H7 (cell line): ENCODE measurements at regions not wholly inside any gene's neighbourhood (a gene's known extent, or its start where the extent isn't known, plus 50 kb on each side); places are given as distances from the start of the nearest gene placed in this dataset.
"Not testable (repeated sequence)": the region's sequence is repeated elsewhere in the genome, so short reads cannot be mapped to it uniquely, and the experiment has no call there.

Experiments
- DNase-seq: peaks from one replicate; pipeline ENCODE4 v3.0.0; 2012
- H3K27me3 ChIP-seq: 2 replicates; pipeline ENCODE4 v1.6.0; 2011; ENCODE audit warnings: mild to moderate bottlenecking, low read length; ENCODE audit not compliant: control insufficient read depth, insufficient read depth
- H3K36me3 ChIP-seq: replicated peaks from 2 replicates; pipeline ENCODE4 v1.5.1; 2011; ENCODE audit warnings: low read length; ENCODE audit not compliant: control insufficient read depth, insufficient read depth
- H3K4me3 ChIP-seq: 2 replicates; pipeline ENCODE4 v1.5.1; 2011; ENCODE audit warnings: low read depth, mild to moderate bottlenecking, control low read depth, low read length, moderate library complexity; ENCODE audit not compliant: insufficient read depth

GRCh38 chr2:134052173-134052572 is 201.7 kb upstream of the MGAT5 start:
- H3K36me3 ChIP-seq = no peaks in the 10 kb centered on the region
- H3K4me3 ChIP-seq = no peak overlapping the region
- H3K27me3 ChIP-seq = no peaks in the 10 kb centered on the region
- DNase-seq = no peak

- DNase-seq = no peak
- H3K4me3 ChIP-seq = no peak overlapping the region
- no peaks in the 10 kb centered on the region for H3K36me3 ChIP-seq
- no peaks in the 10 kb centered on the region for H3K27me3 ChIP-seq
Observed at GRCh38 chr2:134056173-134056572, 197.7 kb upstream of the MGAT5 start.

GRCh38 chr2:134061066-134061465 is 192.8 kb upstream of the MGAT5 start:
- H3K27me3 ChIP-seq, H3K4me3 ChIP-seq, H3K36me3 ChIP-seq, DNase-seq: not testable (repeated sequence)

GRCh38 chr2:134062235-134062634 is 191.6 kb upstream of the MGAT5 start:
- not testable (repeated sequence) for H3K27me3 ChIP-seq, H3K36me3 ChIP-seq, DNase-seq, H3K4me3 ChIP-seq

- not testable (repeated sequence) for H3K27me3 ChIP-seq, DNase-seq, H3K4me3 ChIP-seq
Observed at GRCh38 chr2:134063916-134064315, 190.0 kb upstream of the MGAT5 start.

GRCh38 chr2:134070281-134070741 is 183.6 kb upstream of the MGAT5 start:
- Histone ChIP-seq H3K4me3 (no peak overlapping the region), H3K36me3 (no peaks in the 10 kb centered on the region), H3K27me3 (no peaks in the 10 kb centered on the region)
- DNase-seq = no peak

More at GRCh38 chr2:134063916-134064315, 190.0 kb upstream of the MGAT5 start:
- H3K36me3 ChIP-seq = not testable (repeated sequence)

GRCh38 chr2:134072341-134072740 is 181.5 kb upstream of the MGAT5 start:
- DNase-seq = no peak
- H3K36me3 ChIP-seq = no peaks in the 10 kb centered on the region
- H3K27me3 ChIP-seq = no peaks in the 10 kb centered on the region
- H3K4me3 ChIP-seq = no peak overlapping the region

GRCh38 chr2:134073023-134073422 is 180.8 kb upstream of the MGAT5 start:
- no peaks in the 10 kb centered on the region for H3K27me3 ChIP-seq
- H3K4me3 ChIP-seq = no peak overlapping the region
- no peaks in the 10 kb centered on the region for H3K36me3 ChIP-seq
- no peak for DNase-seq

GRCh38 chr2:134074619-134075018 is 179.3 kb upstream of the MGAT5 start:
- no peak for DNase-seq

GRCh38 chr2:134075204-134075603 is 178.7 kb upstream of the MGAT5 start:
- no peak for DNase-seq
- Histone ChIP-seq H3K36me3 (no peaks in the 10 kb centered on the region), H3K4me3 (no peak overlapping the region), H3K27me3 (no peaks in the 10 kb centered on the region)

More at GRCh38 chr2:134074619-134075018, 179.3 kb upstream of the MGAT5 start:
- Histone ChIP-seq H3K36me3 (no peaks in the 10 kb centered on the region), H3K4me3 (no peak overlapping the region), H3K27me3 (no peaks in the 10 kb centered on the region)

GRCh38 chr2:134078354-134078753 is 175.5 kb upstream of the MGAT5 start:
- no peaks in the 10 kb centered on the region for H3K36me3 ChIP-seq
- H3K4me3 ChIP-seq = no peak overlapping the region
- no peaks in the 10 kb centered on the region for H3K27me3 ChIP-seq
- DNase-seq = no peak

GRCh38 chr2:134079373-134079772 is 174.5 kb upstream of the MGAT5 start:
- H3K27me3 ChIP-seq = no peaks in the 10 kb centered on the region
- no peaks in the 10 kb centered on the region for H3K36me3 ChIP-seq
- H3K4me3 ChIP-seq = no peak overlapping the region
- no peak for DNase-seq

GRCh38 chr2:134080386-134081089 is 173.3 kb upstream of the MGAT5 start:
- Histone ChIP-seq H3K27me3 (no peaks in the 10 kb centered on the region), H3K4me3 (no peak overlapping the region), H3K36me3 (no peaks in the 10 kb centered on the region)
- no peak for DNase-seq

GRCh38 chr2:134081238-134081938 is 172.5 kb upstream of the MGAT5 start:
- no peaks in the 10 kb centered on the region for H3K36me3 ChIP-seq
- no peaks in the 10 kb centered on the region for H3K27me3 ChIP-seq
- DNase-seq = no peak
- no peak overlapping the region for H3K4me3 ChIP-seq

- H3K36me3 ChIP-seq = no peaks in the 10 kb centered on the region
- H3K27me3 ChIP-seq = no peaks in the 10 kb centered on the region
- no peak overlapping the region for H3K4me3 ChIP-seq
- DNase-seq = no peak
Observed at GRCh38 chr2:134083548-134083947, 170.3 kb upstream of the MGAT5 start.
